NCI-H1436 treated with DMSO at 0.1 percent for 48 hours (cell line): ENCODE measurements at regions not wholly inside any gene's neighbourhood (a gene's known extent, or its start where the extent isn't known, plus 50 kb on each side); places are given as distances from the start of the nearest gene placed in this dataset.
"Not testable (repeated sequence)": the region's sequence is repeated elsewhere in the genome, so short reads cannot be mapped to it uniquely, and the experiment has no call there.

Experiments used
- DNase-seq: peaks from one replicate; lab custom pipeline; 2025; lab: John Stamatoyannopoulos, UW

DNA sequence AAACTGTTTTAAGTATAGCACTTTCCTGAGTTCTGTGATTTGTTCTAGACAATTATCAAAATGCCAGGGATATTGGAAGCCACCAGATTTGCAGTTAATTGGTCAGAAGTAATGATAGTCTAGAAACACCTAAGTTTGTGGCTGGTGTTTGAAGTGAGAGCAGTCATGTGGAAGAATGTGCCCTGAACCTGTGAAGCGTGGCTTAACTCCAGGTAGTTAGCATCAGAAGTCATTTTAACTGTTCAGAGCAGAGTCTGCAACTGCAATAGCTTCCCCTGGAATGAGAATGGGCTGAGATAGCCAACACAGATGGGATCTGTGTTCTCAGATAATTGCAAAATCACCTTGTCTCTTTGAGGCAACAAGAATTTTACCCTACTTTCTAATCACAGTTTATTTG is 255.1 kb upstream of the GK2 start:
- DNase-seq = no peak

DNA sequence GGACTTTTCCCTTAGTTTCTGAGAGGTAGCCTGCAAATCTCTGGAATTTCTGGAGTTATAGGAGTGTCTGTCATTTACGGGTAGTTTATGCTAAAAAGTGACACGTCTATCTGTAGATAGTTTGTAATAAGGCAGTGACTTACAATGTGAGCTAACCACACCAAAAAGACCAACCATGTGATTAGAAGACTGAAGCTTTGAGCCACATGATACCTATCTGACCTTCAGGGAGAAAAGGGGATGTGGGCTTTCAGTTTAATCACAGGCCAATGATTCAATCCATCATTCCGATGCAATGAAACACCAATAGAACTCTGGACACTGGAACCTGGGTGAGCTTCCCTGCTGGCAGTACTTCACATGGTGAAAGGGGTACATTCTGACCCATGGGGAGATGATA is 254.6 kb upstream of the GK2 start:
- no peak for DNase-seq

- DNase-seq = no peak
Measured at GRCh38 chr4:79661196-79661595, 253.2 kb upstream of the GK2 start.

- not testable (repeated sequence) for DNase-seq
Measured at GRCh38 chr4:79659308-79659870, 251.4 kb upstream of the GK2 start.

DNA sequence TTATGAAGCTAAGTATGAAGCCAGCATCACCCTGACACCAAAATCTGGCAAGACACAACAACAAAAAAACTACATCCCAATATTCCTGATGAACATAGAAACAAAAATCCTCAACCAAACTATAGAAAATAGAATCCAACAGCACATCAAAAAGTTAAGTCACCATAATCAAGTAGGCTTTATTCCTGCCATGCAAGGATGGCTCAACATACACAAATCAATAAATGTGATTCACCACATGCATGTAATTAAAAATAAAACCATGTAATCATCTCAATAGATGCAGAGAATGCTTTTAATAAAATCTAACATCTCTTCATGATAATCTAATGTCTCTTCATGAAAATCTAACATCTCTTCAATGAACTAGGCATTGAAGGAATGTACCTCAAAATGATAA is 249.4 kb upstream of the GK2 start:
- no peak for DNase-seq

DNA sequence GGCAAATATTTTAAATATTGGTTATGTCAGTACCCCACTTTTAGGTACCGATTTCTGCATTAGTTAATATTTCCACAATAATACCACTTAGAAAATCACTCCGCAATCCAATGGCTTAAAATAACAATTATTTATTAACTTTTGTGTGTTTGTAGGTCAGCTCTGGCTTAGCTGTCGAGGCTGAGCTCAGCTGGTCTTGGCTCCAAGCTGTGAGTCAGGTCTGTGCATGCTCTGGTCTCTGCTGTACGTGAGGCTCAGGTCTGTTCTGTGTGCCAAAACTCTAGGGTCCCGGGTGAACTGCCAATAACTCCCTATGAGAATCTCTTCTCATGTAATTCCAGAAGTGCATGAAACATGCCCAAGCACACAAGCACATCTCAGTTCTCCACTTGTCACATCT is 245.8 kb upstream of the GK2 start:
- DNase-seq = no peak

DNA sequence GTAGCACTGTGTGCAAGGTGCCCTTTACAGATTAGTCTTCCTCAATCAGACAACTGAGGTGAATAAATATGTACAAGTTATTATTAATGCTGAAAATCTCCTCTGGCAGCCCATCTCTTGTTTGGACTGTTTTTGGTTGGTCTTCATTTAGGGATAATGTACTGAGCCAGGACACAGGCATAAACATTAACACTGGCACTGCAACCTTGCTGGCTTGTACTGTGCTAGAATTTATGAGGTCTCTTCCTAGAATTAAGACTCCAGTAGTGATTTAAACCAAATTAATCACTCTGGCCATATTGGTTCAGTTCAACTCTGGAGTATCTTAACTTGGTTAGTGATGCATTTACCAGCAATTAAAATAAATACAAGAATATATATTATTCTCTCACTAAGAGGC is 244.7 kb upstream of the GK2 start:
- DNase-seq = no peak

GRCh38 chr4:79652232-79652631 is 244.2 kb upstream of the GK2 start:
- no peak for DNase-seq

DNA sequence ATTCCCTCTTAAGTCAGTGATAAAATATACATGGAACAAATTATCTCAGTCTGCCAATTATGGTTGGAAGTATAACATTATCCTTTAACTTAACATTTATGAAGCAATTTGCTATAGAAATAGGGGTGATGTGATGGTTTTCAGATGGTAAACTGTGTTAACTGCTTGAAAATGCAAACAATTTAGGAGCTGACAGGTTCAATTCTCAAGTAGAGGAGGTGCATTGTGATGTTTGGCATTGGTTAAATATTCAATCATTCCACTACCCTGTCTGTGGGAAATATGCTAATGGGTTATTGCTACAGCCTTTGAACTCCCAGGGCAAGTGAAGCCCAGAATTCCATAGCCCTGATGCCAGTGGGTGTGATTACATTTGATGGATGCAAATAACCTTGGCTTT is 243.4 kb upstream of the GK2 start:
- no peak for DNase-seq

GRCh38 chr4:79650794-79651431 is 242.9 kb upstream of the GK2 start:
- no peak for DNase-seq

DNA sequence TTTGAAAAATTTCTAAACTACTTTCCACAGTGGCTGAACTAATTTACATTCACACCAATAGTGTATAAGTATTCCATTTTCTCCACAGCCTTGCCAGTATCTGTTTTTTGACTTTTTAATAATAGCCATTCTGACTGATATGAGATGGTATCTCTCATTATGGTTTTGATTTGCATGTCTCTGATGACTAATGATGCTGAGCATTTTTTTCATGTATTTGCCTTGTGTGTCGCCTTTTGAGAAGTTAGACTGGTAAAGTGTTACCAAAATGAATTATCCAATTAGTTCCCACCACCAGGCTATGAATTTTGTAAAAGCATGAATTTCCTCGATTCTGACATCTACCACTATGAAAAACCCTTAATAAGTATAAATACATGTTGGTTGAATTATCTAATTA is 242.2 kb upstream of the GK2 start:
- DNase-seq = no peak

- no peak for DNase-seq
Measured at GRCh38 chr4:79645942-79646341, 237.9 kb upstream of the GK2 start.

DNA sequence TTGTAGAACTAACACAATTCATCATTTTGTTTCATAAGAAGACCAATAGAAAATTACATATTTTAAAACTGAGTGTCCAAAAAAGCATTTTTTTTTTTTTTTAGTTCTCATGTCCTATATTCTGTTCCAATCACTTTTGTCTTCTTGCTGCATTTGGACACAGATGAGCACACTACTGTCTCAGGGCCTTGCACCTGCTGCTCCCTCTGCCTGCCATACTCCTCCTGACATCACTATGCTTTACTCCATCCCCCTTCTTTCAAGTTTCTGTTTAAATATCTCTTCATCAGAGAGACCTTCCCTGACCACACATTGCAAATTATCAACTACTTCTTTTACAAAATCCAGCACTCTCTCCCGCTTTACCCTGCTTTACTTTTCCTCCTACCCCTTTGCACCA is 230.7 kb upstream of the GK2 start:
- DNase-seq = no peak

GRCh38 chr4:79636991-79637390 is 229.0 kb upstream of the GK2 start:
- no peak for DNase-seq

GRCh38 chr4:79634111-79634510 is 226.1 kb upstream of the GK2 start:
- DNase-seq = no peak

DNA sequence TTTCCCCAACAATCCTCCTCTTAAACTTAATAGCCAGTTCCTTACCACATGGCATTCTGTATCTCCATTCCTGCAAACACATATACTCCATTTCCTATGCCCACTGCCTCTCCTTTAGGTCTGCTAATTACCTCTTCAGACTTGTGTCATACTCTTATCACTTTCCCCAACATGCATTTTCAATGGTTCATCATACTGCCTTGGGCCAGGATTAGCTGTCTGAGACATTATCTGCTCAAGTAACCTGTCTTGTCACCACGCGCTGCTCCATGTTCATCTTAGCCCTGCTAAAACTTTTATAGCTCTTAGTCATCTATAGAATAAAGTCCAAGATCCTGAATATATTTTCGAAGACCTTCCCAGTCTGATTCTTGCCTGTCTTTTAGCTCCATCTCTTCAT is 224.1 kb upstream of the GK2 start:
- no peak for DNase-seq

- DNase-seq = no peak
Measured at GRCh38 chr4:79626611-79627010, 218.6 kb upstream of the GK2 start.

DNA sequence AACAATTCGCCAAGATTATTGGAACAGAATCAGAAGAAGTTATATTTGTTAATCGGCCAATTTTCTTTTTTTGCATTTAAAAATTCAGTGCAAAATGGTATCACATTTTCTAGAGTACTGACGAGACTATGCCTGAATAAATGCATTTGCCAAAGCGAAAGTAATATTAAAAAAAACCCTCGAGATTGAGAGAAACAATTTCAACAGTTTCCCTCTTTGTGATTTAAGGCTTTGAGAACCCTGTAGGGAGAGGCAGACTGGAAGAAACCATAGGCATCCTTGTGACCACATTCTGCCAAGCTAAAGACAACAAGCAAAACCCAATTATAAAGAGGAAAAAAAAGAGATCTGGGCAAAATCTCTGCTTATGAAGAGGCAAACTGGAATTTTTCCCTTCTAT is 218.1 kb upstream of the GK2 start:
- no peak for DNase-seq

DNA sequence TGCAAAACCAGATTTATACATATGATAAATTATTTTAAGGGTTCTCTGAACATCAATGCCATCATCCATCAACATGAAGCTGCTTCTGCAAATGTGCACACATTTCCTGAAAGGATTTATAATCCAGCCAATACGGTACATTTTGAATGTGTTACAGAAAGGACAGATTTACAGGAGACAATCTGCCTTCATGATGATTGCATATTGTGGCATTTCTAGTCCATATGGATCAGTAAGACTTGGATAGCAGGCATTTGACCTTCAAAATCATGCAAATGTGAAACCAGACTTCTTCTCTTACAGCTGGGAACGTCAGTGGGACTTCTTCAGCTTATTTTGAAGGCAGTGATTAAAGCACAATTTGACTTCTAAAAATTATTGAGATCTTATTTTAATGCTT is 217.3 kb upstream of the GK2 start:
- DNase-seq = no peak

- no peak for DNase-seq
Measured at GRCh38 chr4:79623021-79623870, 215.2 kb upstream of the GK2 start.

DNA sequence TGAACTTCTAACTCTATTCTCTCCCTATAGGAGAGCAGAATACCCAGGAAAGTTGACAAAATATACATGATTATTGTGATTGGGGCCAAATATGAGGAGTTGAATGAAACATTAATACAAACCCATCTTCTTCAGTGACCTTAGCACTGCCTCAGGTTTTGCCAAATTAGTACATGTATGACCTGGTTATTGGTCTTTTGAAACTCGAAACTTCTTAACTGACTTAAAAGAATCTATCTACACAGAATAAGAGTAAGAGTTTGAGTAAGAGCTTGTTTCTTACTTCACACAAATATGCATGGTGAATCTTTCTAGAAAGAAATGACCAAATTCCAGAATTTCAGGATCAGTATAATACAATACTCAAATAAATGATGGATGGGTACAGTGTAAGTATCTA is 213.0 kb upstream of the GK2 start:
- no peak for DNase-seq

GRCh38 chr4:79620617-79621016 is 212.6 kb upstream of the GK2 start:
- no peak for DNase-seq

- no peak for DNase-seq
Measured at GRCh38 chr4:79613269-79613935, 205.4 kb upstream of the GK2 start.
